Gastroesophageal sphincter (tissue), 3 donors: ENCODE measurements at regions not wholly inside any gene's neighbourhood (a gene's known extent, or its start where the extent isn't known, plus 50 kb on each side); places are given as distances from the start of the nearest gene placed in this dataset.

Experiments
- CTCF ChIP-seq, 4 experiments: fragments of 200-600 bp in 2 of 4; fragments of 450-650 bp in 2 of 4; sonication (generic) in 1 of 4; IDR thresholded peaks; one replicate each; pipeline ENCODE4 v1.5.1; 2017 to 2019; ENCODE audit warnings: antibody characterized with exemption in 4 of 4, mild to moderate bottlenecking in 2 of 4, moderate library complexity in 2 of 4
- EP300 ChIP-seq: sonication (generic); formaldehyde crosslinking; IDR thresholded peaks from one replicate; pipeline ENCODE4 v1.6.1; 2017; ENCODE audit warnings: antibody characterized with exemption, mild to moderate bottlenecking
- POLR2A ChIP-seq, 2 donors: fragments of 450-650 bp; IDR thresholded peaks; one replicate each; pipeline ENCODE4 v1.6.1; 2017; ENCODE audit warnings: antibody characterized with exemption in 2 of 2, mild to moderate bottlenecking in 2 of 2, moderate library complexity in 1 of 2

- TF ChIP-seq CTCF (IDR thresholded peaks at IDR 0.05) (no peak), POLR2A (IDR thresholded peaks at IDR 0.05) (no peak), EP300 (no peak)
These were observed 418.0 kb upstream of the IMPG1 start for GRCh38 chr6:76490456-76490855.
